Osteoblast (primary cell): ENCODE measurements at regions not wholly inside any gene's neighbourhood (a gene's known extent, or its start where the extent isn't known, plus 50 kb on each side); places are given as distances from the start of the nearest gene placed in this dataset.

Experiments
- DNase-seq: peaks from one replicate; pipeline ENCODE4 v3.0.0; 2011; ENCODE audit warnings: low spot score, mixed read lengths; ENCODE audit not compliant: insufficient read length; ENCODE audit errors: missing footprints
- H2AFZ ChIP-seq: 2 replicates; pipeline ENCODE4 v1.6.0; 2011; ENCODE audit warnings: mild to moderate bottlenecking, low read length
- H3K27ac ChIP-seq: 2 replicates; pipeline ENCODE4 v1.5.1; 2011; ENCODE audit warnings: mild to moderate bottlenecking, low read depth, low read length, moderate library complexity
- H3K27me3 ChIP-seq: 2 replicates; pipeline ENCODE4 v1.6.0; 2012; ENCODE audit warnings: mild to moderate bottlenecking, control low read depth, inconsistent platforms, low read length, moderate library complexity; ENCODE audit not compliant: insufficient read depth
- H3K36me3 ChIP-seq: 2 replicates; pipeline ENCODE4 v1.5.1; 2011; ENCODE audit warnings: mild to moderate bottlenecking, low read length, control low read depth, moderate library complexity; ENCODE audit not compliant: insufficient read depth
- H3K4me1 ChIP-seq: 2 replicates; pipeline ENCODE4 v1.5.1; 2011; ENCODE audit warnings: mild to moderate bottlenecking, low read length, control low read depth, moderate library complexity; ENCODE audit not compliant: insufficient read depth
- H3K4me2 ChIP-seq: 2 replicates; pipeline ENCODE4 v1.6.0; 2011; ENCODE audit warnings: mild to moderate bottlenecking, low read length; ENCODE audit not compliant: insufficient read depth
- H3K4me3 ChIP-seq: fragments of 200-600 bp; sonication (generic); 3 replicates; pipeline ENCODE4 v1.5.1; 2012; ENCODE audit warnings: mild to moderate bottlenecking, low read length, inconsistent platforms; ENCODE audit not compliant: insufficient read depth
- H3K79me2 ChIP-seq: 2 replicates; pipeline ENCODE4 v1.6.0; 2012; ENCODE audit warnings: mild to moderate bottlenecking, low read length, control low read depth, inconsistent platforms; ENCODE audit not compliant: insufficient read depth
- H3K9me3 ChIP-seq: 2 replicates; pipeline ENCODE4 v1.5.1; 2011; ENCODE audit warnings: low read depth, low read length, control low read depth
- H4K20me1 ChIP-seq: 2 replicates; pipeline ENCODE4 v1.6.0; 2012; ENCODE audit warnings: mild to moderate bottlenecking, low read length, control low read depth; ENCODE audit not compliant: insufficient read depth
- TF ChIP-seq, protein P1 (sequence below): IDR thresholded peaks from 2 replicates; pipeline ENCODE4 v1.5.1; 2011; ENCODE audit warnings: mild to moderate bottlenecking, low read depth, low read length, moderate library complexity; ENCODE audit errors: extremely low read depth

DNA sequence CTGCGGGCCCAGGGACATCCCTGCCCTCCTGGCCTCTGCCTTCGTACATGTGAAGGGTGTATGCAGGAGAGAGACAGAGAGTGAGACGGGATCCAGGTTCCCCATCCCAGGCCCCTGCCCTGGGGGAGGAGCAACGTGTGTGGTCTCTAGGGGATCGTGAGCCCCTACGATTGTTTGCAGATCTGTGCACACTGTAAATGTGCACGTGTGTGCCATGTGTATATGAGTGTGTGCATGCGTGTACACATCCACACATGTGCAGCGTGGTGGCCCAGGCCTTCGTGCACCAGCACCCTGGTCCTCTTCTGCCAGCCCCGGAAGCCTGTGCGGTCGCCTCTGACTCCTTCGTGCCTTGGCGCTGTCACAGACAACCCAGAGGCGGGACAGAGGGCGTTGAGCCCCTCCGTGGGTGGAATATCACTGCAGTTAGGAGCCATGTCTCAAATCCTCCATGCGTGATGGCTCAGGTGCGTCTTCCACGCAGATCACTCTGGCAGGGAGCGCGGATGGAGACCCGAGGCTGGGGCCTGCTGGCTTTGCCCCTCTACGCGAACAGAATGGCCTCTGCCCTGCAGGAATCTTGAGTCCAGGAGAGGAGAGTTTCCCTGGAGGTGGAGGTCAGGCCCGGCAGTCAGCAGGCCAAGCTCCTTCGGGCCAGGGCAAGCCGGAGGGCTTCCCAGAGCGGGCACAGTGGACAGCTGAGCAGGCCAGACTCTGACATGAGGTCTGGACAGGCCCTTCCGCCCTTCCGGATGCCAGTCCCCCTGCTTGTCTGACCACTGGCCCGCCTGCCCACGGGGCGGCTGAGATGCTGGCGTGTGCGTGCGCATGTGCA is 97.5 kb downstream of the UNCX start:
- Histone ChIP-seq H3K36me3 (no peaks in the 10 kb centered on the region), H2AFZ (no peak overlapping the region), H3K79me2 (no peaks in the 10 kb centered on the region), H3K4me3 (no peak overlapping the region), H3K4me1 (no peaks in the 10 kb centered on the region), H3K4me2 (no peak overlapping the region), H3K27ac (no peak overlapping the region), H3K9me3 (no peaks in the 10 kb centered on the region), H4K20me1 (no peaks in the 10 kb centered on the region), H3K27me3 (peaks cover 2% of the 10 kb centered on the region)
- no peak for DNase-seq
- TF ChIP-seq, protein P1, sequence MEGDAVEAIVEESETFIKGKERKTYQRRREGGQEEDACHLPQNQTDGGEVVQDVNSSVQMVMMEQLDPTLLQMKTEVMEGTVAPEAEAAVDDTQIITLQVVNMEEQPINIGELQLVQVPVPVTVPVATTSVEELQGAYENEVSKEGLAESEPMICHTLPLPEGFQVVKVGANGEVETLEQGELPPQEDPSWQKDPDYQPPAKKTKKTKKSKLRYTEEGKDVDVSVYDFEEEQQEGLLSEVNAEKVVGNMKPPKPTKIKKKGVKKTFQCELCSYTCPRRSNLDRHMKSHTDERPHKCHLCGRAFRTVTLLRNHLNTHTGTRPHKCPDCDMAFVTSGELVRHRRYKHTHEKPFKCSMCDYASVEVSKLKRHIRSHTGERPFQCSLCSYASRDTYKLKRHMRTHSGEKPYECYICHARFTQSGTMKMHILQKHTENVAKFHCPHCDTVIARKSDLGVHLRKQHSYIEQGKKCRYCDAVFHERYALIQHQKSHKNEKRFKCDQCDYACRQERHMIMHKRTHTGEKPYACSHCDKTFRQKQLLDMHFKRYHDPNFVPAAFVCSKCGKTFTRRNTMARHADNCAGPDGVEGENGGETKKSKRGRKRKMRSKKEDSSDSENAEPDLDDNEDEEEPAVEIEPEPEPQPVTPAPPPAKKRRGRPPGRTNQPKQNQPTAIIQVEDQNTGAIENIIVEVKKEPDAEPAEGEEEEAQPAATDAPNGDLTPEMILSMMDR: no peak

DNA sequence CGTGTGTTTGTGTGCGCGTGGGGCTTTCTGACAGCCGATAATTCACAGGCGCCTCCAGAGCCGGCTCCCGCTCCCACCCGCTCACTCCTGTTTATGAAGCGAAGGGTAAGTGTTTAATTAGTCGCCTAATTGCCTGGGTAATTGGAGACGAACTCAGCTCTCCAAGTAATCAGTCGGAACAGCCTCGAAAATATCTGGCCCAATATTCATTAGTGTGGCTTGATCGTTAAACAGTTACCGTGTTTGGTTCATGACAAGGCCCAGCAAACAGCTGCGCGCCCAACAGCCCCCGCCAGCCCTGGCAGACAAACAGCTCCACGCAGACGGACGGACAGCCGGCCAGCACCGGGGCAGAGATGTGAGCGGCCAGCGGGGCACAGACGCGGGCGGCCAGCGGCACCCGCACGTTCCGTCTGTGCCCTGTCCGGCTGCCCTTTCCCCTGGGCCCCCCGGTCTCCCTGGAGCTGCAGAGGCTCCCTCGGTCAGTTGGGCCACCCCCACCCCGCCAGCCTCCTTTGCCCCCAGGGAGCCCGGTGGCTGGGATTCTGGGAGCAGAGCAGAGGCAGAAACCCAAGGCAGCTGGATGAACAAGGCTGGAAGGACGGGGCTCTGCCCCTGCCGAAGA is 98.2 kb downstream of the UNCX start:
- Histone ChIP-seq H3K4me2 (no peak overlapping the region), H3K9me3 (no peaks in the 10 kb centered on the region), H3K79me2 (no peaks in the 10 kb centered on the region)

GRCh38 chr7:1331561-1332467 is 99.1 kb downstream of the UNCX start:
- TF ChIP-seq, protein P1: no peak
- no peaks in the 10 kb centered on the region for H3K36me3 ChIP-seq
- H3K4me3 ChIP-seq: no peak overlapping the region
- no peaks in the 10 kb centered on the region for H3K4me1 ChIP-seq
- no peaks in the 10 kb centered on the region for H3K79me2 ChIP-seq
- H3K9me3 ChIP-seq: no peaks in the 10 kb centered on the region
- H3K27me3 ChIP-seq: no peaks in the 10 kb centered on the region
- H4K20me1 ChIP-seq: no peaks in the 10 kb centered on the region
- no peak overlapping the region for H3K4me2 ChIP-seq
- DNase-seq: no peak
- no peak overlapping the region for H3K27ac ChIP-seq
- H2AFZ ChIP-seq: no peak overlapping the region

More for the DNA sequence above, 98.2 kb downstream of the UNCX start:
- Histone ChIP-seq H3K36me3 (no peaks in the 10 kb centered on the region), H4K20me1 (no peaks in the 10 kb centered on the region), H2AFZ (no peak overlapping the region), H3K4me3 (no peak overlapping the region), H3K4me1 (no peaks in the 10 kb centered on the region), H3K27me3 (no peaks in the 10 kb centered on the region), H3K27ac (no peak overlapping the region)
- TF ChIP-seq, protein P1: no peak
- DNase-seq: no peak
